SK-N-SH (cell line): ENCODE measurements at regions not wholly inside any gene's neighbourhood (a gene's known extent, or its start where the extent isn't known, plus 50 kb on each side); places are given as distances from the start of the nearest gene placed in this dataset.
"Not testable (repeated sequence)": the region's sequence is repeated elsewhere in the genome, so short reads cannot be mapped to it uniquely, and the experiment has no call there.

ENCODE experiments used
- CTCF ChIA-PET: fragments of 300-600, 350-600 bp; formaldehyde crosslinking; extraction: SDS; loops from one replicate; lab custom pipeline; 2021; lab: Yijun Ruan, JAX
- POLR2A ChIA-PET: fragments of 350-600 bp; sonication (Branson Sonifier 250); formaldehyde crosslinking; extraction: SDS; loops from one replicate; lab custom pipeline; 2020; ENCODE audit warnings: antibody characterized with exemption, inconsistent platforms; lab: Yijun Ruan, JAX
- DNase-seq: peaks from one replicate; pipeline ENCODE4 v3.0.0; 2012
- H2AFZ ChIP-seq: fragments of 200-600 bp; sonication (generic); 2 replicates; pipeline ENCODE4 v1.8.1; 2016; ENCODE audit warnings: antibody characterized with exemption, mild to moderate bottlenecking, low read depth
- H3F3A ChIP-seq: fragments of 200-600 bp; sonication (generic); replicated peaks from 2 replicates; pipeline ENCODE3; 2016; ENCODE audit warnings: antibody characterized with exemption, mild to moderate bottlenecking; ENCODE audit not compliant: insufficient read depth
- H3K27ac ChIP-seq, 2 experiments: fragments of 200-500 bp in 1 of 2; fragments of 200-600 bp in 1 of 2; sonication (Bioruptor generic) in 1 of 2; sonication (generic), shearing (Covaris generic) in 1 of 2; 2 replicates each; pipeline versions ENCODE4 v1.5.1 to v1.6.1; 2014 to 2016; ENCODE audit warnings: low read depth in 2 of 2, inconsistent platforms in 1 of 2, low read length in 1 of 2, mild to moderate bottlenecking in 1 of 2, mixed read lengths in 1 of 2
- H3K27me3 ChIP-seq: fragments of 200-600 bp; sonication (generic), shearing (Covaris generic); 2 replicates; pipeline ENCODE4 v1.6.1; 2016; ENCODE audit warnings: mixed run types; ENCODE audit not compliant: insufficient read depth
- H3K36me3 ChIP-seq, 2 experiments: fragments of 200-500 bp in 1 of 2; fragments of 200-600 bp in 1 of 2; sonication (Bioruptor generic) in 1 of 2; sonication (generic) in 1 of 2; replicated peaks in 1 of 2; 2 replicates each; pipeline versions ENCODE3 to v1.5.1; 2014 to 2016; ENCODE audit warnings: low read length in 1 of 2, mild to moderate bottlenecking in 1 of 2; ENCODE audit not compliant: insufficient read depth in 2 of 2, control insufficient read depth in 1 of 2
- H3K4me1 ChIP-seq, 2 experiments: fragments of 200-500 bp in 1 of 2; fragments of 200-600 bp in 1 of 2; sonication (Bioruptor generic) in 1 of 2; sonication (generic), shearing (Covaris generic) in 1 of 2; 2 replicates each; pipeline versions ENCODE4 v1.5.1 to v1.6.1; 2014 to 2016; ENCODE audit warnings: low read depth in 1 of 2, low read length in 1 of 2, mixed run types in 1 of 2; ENCODE audit not compliant: insufficient read depth in 2 of 2, control insufficient read depth in 1 of 2
- H3K4me2 ChIP-seq: fragments of 200-600 bp; sonication (generic), shearing (Covaris generic); 2 replicates; pipeline ENCODE4 v1.6.1; 2017; ENCODE audit warnings: mixed run types
- H3K4me3 ChIP-seq, 2 experiments: fragments of 200-500 bp in 1 of 2; fragments of 200-600 bp in 1 of 2; sonication (Bioruptor generic) in 1 of 2; sonication (generic), shearing (Covaris generic) in 1 of 2; 2 replicates each; pipeline versions ENCODE4 v1.5.1 to v1.8.1; 2014 to 2016; ENCODE audit warnings: low read depth in 2 of 2, inconsistent platforms in 1 of 2, low read length in 1 of 2, mild to moderate bottlenecking in 1 of 2, mixed read lengths in 1 of 2, moderate library complexity in 1 of 2
- H3K79me2 ChIP-seq: fragments of 200-600 bp; sonication (generic); 2 replicates; pipeline ENCODE4 v1.8.1; 2017; ENCODE audit warnings: mild to moderate bottlenecking; ENCODE audit not compliant: insufficient read depth
- H3K9ac ChIP-seq: fragments of 200-600 bp; sonication (generic); 2 replicates; pipeline ENCODE4 v1.6.1; 2017; ENCODE audit warnings: mixed run types
- H3K9me2 ChIP-seq: fragments of 200-600 bp; sonication (generic); 2 replicates; pipeline ENCODE4 v1.6.1; 2017; ENCODE audit warnings: mixed run types
- H3K9me3 ChIP-seq: fragments of 200-600 bp; sonication (generic); 2 replicates; pipeline ENCODE4 v1.6.1; 2017; ENCODE audit warnings: mixed run types, mild to moderate bottlenecking, moderate library complexity
- H4K20me1 ChIP-seq: fragments of 200-600 bp; sonication (generic); 2 replicates; pipeline ENCODE4 v1.6.1; 2017; ENCODE audit warnings: mild to moderate bottlenecking, mixed run types; ENCODE audit not compliant: insufficient read depth
- EP300 ChIP-seq, 2 experiments: IDR thresholded peaks; 2 replicates each; pipeline versions ENCODE4 v1.4.0 to v1.6.1; 2012; ENCODE audit warnings: borderline replicate concordance in 1 of 2, low read depth in 1 of 2, low read length in 1 of 2
- FOSL2 ChIP-seq: IDR thresholded peaks from 2 replicates; pipeline ENCODE4 v1.4.0; 2012; ENCODE audit warnings: low read depth, mild to moderate bottlenecking, moderate library complexity, borderline replicate concordance
- FOXJ3 ChIP-seq: sonication (generic); formaldehyde crosslinking; IDR thresholded peaks from 2 replicates; pipeline ENCODE4 v1.5.1; 2020; ENCODE audit warnings: mild to moderate bottlenecking, missing genetic modification reagents
- FOXM1 ChIP-seq: IDR thresholded peaks from 2 replicates; pipeline ENCODE4 v1.4.0; 2012; ENCODE audit warnings: low read depth, mild to moderate bottlenecking
- GABPA ChIP-seq: IDR thresholded peaks from 2 replicates; pipeline ENCODE4 v1.4.0; 2012; ENCODE audit warnings: low read depth, mild to moderate bottlenecking
- MEF2A ChIP-seq: IDR thresholded peaks from 2 replicates; pipeline ENCODE4 v1.4.0; 2012; ENCODE audit warnings: low read depth, borderline replicate concordance
- NFIC ChIP-seq: IDR thresholded peaks from 2 replicates; pipeline ENCODE4 v1.4.0; 2012; ENCODE audit warnings: borderline replicate concordance
- NRF1 ChIP-seq: IDR thresholded peaks from 2 replicates; pipeline ENCODE4 v1.6.1; 2012; ENCODE audit warnings: low read depth, mild to moderate bottlenecking, low read length
- RAD21 ChIP-seq: IDR thresholded peaks from 2 replicates; pipeline ENCODE4 v1.6.1; 2012; ENCODE audit warnings: mild to moderate bottlenecking, low read length
- RCOR1 ChIP-seq: fragments of 150-350 bp; IDR thresholded peaks from 2 replicates; pipeline ENCODE4 v1.6.1; 2017; ENCODE audit warnings: antibody characterized with exemption, low read length
- SMC3 ChIP-seq: IDR thresholded peaks from 2 replicates; pipeline ENCODE4 v1.6.1; 2012; ENCODE audit warnings: low read depth, low read length, improper control_type of control experiment
- TCF12 ChIP-seq: IDR thresholded peaks from 2 replicates; pipeline ENCODE4 v1.4.0; 2012
- WGBS: methylation state at CpG from one replicate; pipeline ENCODE4 v1.1.6; 2017; ENCODE audit warnings: low lambda C conversion rate; 5-methylcytosine and 5-hydroxymethylcytosine counted together
- TF ChIP-seq, protein P1 (sequence below): fragments of 150-350 bp; IDR thresholded peaks from 2 replicates; pipeline ENCODE4 v1.6.1; 2016; ENCODE audit warnings: mild to moderate bottlenecking, low read depth, low read length
- TF ChIP-seq, protein P2 (sequence below): IDR thresholded peaks from 2 replicates; pipeline ENCODE4; 2012
- TF ChIP-seq, protein P3 (sequence below): IDR thresholded peaks from 2 replicates; pipeline ENCODE4 v1.6.1; 2012; ENCODE audit warnings: mild to moderate bottlenecking, low read depth, low read length, moderate library complexity

DNA sequence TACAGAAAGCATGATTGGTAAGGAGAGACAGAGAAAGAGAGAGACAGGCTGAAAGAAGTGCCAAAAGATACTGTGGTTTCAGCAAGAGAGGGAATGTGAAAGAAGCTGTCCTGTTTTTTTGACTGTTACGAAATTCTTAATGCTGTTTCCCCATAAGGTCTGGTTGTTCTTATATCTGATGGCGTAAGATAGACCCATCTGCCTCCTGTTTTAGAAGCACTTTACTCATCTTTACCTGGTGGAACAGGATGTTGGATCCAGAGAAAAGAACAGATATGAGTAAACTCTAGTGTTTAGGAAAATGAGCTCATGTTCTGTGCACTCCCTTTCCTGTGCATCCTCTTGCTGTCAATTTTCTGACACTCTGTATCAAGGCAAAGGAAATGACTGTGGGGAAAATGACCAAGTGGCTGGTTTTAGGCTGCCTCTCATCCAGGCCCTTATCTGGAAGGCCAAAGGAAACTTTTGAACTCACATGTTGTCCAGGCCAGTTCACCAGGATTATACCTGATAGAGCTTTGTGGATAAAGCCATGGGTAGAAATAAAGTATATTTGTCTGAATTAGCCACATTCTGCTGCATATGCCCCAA, 311.7 kb upstream of the HTR2C start:
- no peak for DNase-seq
- H3K4me3 ChIP-seq = no peak overlapping the region
- no peaks in the 10 kb centered on the region for H3K9me3 ChIP-seq
- no peaks in the 10 kb centered on the region for H4K20me1 ChIP-seq
- WGBS = 43% methylated on average over 2 of the region's 2 CpGs
- CTCF ChIA-PET = no interaction called here
- no peaks in the 10 kb centered on the region for H3K9me2 ChIP-seq
- TF ChIP-seq FOXJ3 (CRISPR knock-in tag) = no peak
- no peak for TF ChIP-seq NFIC
- TF ChIP-seq FOSL2 = no peak
- TF ChIP-seq GABPA = no peak
- no peak for TF ChIP-seq SMC3
- TF ChIP-seq, protein P1, sequence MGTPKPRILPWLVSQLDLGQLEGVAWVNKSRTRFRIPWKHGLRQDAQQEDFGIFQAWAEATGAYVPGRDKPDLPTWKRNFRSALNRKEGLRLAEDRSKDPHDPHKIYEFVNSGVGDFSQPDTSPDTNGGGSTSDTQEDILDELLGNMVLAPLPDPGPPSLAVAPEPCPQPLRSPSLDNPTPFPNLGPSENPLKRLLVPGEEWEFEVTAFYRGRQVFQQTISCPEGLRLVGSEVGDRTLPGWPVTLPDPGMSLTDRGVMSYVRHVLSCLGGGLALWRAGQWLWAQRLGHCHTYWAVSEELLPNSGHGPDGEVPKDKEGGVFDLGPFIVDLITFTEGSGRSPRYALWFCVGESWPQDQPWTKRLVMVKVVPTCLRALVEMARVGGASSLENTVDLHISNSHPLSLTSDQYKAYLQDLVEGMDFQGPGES = no peak
- TF ChIP-seq, protein P2, sequence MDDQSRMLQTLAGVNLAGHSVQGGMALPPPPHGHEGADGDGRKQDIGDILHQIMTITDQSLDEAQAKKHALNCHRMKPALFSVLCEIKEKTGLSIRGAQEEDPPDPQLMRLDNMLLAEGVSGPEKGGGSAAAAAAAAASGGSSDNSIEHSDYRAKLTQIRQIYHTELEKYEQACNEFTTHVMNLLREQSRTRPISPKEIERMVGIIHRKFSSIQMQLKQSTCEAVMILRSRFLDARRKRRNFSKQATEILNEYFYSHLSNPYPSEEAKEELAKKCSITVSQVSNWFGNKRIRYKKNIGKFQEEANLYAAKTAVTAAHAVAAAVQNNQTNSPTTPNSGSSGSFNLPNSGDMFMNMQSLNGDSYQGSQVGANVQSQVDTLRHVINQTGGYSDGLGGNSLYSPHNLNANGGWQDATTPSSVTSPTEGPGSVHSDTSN = no peak
- TF ChIP-seq, protein P3, sequence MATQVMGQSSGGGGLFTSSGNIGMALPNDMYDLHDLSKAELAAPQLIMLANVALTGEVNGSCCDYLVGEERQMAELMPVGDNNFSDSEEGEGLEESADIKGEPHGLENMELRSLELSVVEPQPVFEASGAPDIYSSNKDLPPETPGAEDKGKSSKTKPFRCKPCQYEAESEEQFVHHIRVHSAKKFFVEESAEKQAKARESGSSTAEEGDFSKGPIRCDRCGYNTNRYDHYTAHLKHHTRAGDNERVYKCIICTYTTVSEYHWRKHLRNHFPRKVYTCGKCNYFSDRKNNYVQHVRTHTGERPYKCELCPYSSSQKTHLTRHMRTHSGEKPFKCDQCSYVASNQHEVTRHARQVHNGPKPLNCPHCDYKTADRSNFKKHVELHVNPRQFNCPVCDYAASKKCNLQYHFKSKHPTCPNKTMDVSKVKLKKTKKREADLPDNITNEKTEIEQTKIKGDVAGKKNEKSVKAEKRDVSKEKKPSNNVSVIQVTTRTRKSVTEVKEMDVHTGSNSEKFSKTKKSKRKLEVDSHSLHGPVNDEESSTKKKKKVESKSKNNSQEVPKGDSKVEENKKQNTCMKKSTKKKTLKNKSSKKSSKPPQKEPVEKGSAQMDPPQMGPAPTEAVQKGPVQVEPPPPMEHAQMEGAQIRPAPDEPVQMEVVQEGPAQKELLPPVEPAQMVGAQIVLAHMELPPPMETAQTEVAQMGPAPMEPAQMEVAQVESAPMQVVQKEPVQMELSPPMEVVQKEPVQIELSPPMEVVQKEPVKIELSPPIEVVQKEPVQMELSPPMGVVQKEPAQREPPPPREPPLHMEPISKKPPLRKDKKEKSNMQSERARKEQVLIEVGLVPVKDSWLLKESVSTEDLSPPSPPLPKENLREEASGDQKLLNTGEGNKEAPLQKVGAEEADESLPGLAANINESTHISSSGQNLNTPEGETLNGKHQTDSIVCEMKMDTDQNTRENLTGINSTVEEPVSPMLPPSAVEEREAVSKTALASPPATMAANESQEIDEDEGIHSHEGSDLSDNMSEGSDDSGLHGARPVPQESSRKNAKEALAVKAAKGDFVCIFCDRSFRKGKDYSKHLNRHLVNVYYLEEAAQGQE = no peak
- no peak for TF ChIP-seq RAD21
- no peak for TF ChIP-seq TCF12
- no peak for TF ChIP-seq FOXM1
- TF ChIP-seq EP300 (IDR thresholded peaks at IDR 0.05; ENCODE audit: borderline replicate concordance in 1 of 2, low read depth in 1 of 2, low read length in 1 of 2) = no peak
- no peak for TF ChIP-seq NRF1
- no peak for TF ChIP-seq MEF2A
- TF ChIP-seq RCOR1 = no peak
- POLR2A ChIA-PET = no interaction called here
- H3K4me1 ChIP-seq = no peaks in the 10 kb centered on the region
- H3K79me2 ChIP-seq = no peaks in the 10 kb centered on the region
- H3K27me3 ChIP-seq = peaks cover 7% of the 10 kb centered on the region; the same call in 1 of the 2 replicates
- no peaks in the 10 kb centered on the region for H3K36me3 ChIP-seq
- H3K27ac ChIP-seq = no peak overlapping the region
- no peak overlapping the region for H3K9ac ChIP-seq
- H3F3A ChIP-seq = no peaks in the 10 kb centered on the region
- H3K4me2 ChIP-seq = no peak overlapping the region
- H2AFZ ChIP-seq = no peak overlapping the region

GRCh38 chrX:114270371-114270770, 313.5 kb upstream of the HTR2C start:
- H3K27ac ChIP-seq, H3K36me3 ChIP-seq, POLR2A ChIA-PET, H3K9ac ChIP-seq, H3K27me3 ChIP-seq, H2AFZ ChIP-seq, H3K79me2 ChIP-seq, DNase-seq, H3K4me3 ChIP-seq, H3K9me2 ChIP-seq, H3F3A ChIP-seq, H3K4me2 ChIP-seq, H3K9me3 ChIP-seq, H4K20me1 ChIP-seq, CTCF ChIA-PET, H3K4me1 ChIP-seq: not testable (repeated sequence)
- 60% methylated on average over 2 of the region's 21 CpGs for WGBS
